ENCODE measurements at regions not wholly inside any gene's neighbourhood (a gene's known extent, or its start where the extent isn't known, plus 50 kb on each side); places are given as distances from the start of the nearest gene placed in this dataset.
"Not testable (repeated sequence)": the region's sequence is repeated elsewhere in the genome, so short reads cannot be mapped to it uniquely, and the experiment has no call there.

DNA sequence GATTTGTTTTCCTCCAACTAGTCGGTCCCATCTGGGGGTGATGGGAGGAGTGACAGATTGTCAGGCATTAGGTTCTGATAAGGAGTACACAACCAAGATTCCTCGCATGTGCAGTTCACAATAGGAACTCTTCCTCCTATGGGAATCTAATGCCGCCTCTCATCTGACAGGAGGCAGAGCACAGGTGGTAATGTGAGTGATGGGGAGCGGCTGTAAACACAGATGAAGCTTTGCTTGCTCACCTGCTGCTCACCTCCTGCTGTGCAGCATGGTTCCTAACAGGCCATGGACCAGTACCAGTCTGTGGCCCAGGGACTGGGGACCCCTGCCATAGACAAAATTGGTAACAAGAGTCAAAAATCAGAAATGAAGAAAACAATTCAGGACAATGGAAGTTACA, 173.3 kb upstream of the HMHB1 start:
- TF ChIP-seq FOXP2 (optimal IDR thresholded peaks at IDR 0.05; ENCODE audit: control extremely low read depth, extremely low read length, insufficient read depth) (no peak), POLR2AphosphoS5 (IDR thresholded peaks at IDR 0.05; ENCODE audit: borderline replicate concordance, low read depth, low read length) (no peak), EZH2 (IDR thresholded peaks at IDR 0.05) (no peak)
- Histone ChIP-seq H3K27ac (no peak overlapping the region), H3K36me3 (ENCODE audit: insufficient read depth, low read length) (no peaks in the 10 kb centered on the region), H3K9me3 (ENCODE audit: low read depth, low read length) (no peaks in the 10 kb centered on the region), H3K9ac (ENCODE audit: insufficient read length) (no peak overlapping the region), H3K4me3 (no peak overlapping the region)
- DNase-seq (ENCODE audit: low read depth, low spot score), result no peak

DNA sequence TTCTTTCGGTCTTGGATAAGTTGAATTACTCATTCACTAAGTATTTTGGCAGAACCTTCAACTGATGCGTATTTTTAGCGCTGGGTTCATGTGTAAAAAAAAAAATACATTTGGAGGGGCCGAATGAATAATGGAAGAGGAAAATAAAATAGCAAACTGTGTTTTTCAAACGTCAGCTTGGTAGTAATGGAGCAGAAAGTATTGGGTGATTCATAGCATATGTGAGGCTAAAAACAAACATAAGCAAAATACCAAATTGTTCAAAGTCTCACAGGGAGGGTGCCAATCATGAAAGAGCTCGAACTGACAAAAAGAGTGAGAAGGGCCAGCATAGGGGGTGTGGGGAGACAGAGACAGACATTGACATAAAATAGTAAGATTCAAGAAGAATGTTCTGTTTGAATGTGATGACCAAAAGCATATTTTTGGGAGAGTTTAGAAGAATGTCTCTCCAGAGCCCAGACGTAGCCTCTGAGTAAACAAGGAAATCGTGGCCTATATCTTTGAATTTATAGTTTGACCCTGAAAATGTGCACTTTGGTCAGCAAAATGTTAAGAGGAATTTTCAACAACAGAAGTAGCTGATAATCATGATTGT, 174.9 kb upstream of the HMHB1 start:
- H3K27ac ChIP-seq, result no peak overlapping the region
- no peak overlapping the region for H3K4me3 ChIP-seq
- TF ChIP-seq POLR2AphosphoS5 (IDR thresholded peaks at IDR 0.05; ENCODE audit: borderline replicate concordance, low read depth, low read length) (no peak), FOXP2 (optimal IDR thresholded peaks at IDR 0.05; ENCODE audit: control extremely low read depth, extremely low read length, insufficient read depth) (no peak), EZH2 (IDR thresholded peaks at IDR 0.05) (no peak)
- no peaks in the 10 kb centered on the region for H3K9me3 ChIP-seq (ENCODE audit: low read depth, low read length)
- no peaks in the 10 kb centered on the region for H3K36me3 ChIP-seq (ENCODE audit: insufficient read depth, low read length)
- no peak for DNase-seq (ENCODE audit: low read depth, low spot score)
- H3K9ac ChIP-seq (ENCODE audit: insufficient read length), result no peak overlapping the region

DNA sequence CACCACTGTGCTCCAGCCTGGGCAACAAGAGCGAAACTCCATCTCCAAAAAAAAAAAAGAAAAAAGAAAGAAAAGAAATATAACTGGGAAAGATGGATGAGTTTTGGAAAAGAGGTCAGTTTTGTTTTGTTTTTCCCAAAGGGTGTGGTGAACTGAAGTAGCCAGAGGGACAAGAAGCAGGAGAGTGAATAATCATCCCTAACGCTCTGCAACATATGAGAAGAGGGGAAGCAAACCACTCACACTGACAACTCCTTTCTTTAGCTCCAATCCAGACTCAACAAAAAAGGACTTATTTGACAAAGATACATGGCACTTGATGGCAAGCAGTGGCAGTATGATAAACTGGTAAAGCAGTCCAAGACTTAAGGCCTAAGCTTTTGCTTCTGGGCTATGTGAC, 176.1 kb upstream of the HMHB1 start:
- Histone ChIP-seq H3K4me3 (no peak overlapping the region), H3K9ac (ENCODE audit: insufficient read length) (no peak overlapping the region), H3K36me3 (ENCODE audit: insufficient read depth, low read length) (no peaks in the 10 kb centered on the region), H3K9me3 (ENCODE audit: low read depth, low read length) (no peaks in the 10 kb centered on the region), H3K27ac (no peak overlapping the region)
- no peak for DNase-seq (ENCODE audit: low read depth, low spot score)
- TF ChIP-seq FOXP2 (optimal IDR thresholded peaks at IDR 0.05; ENCODE audit: control extremely low read depth, extremely low read length, insufficient read depth) (no peak), POLR2AphosphoS5 (IDR thresholded peaks at IDR 0.05; ENCODE audit: borderline replicate concordance, low read depth, low read length) (no peak), EZH2 (IDR thresholded peaks at IDR 0.05) (no peak)

DNA sequence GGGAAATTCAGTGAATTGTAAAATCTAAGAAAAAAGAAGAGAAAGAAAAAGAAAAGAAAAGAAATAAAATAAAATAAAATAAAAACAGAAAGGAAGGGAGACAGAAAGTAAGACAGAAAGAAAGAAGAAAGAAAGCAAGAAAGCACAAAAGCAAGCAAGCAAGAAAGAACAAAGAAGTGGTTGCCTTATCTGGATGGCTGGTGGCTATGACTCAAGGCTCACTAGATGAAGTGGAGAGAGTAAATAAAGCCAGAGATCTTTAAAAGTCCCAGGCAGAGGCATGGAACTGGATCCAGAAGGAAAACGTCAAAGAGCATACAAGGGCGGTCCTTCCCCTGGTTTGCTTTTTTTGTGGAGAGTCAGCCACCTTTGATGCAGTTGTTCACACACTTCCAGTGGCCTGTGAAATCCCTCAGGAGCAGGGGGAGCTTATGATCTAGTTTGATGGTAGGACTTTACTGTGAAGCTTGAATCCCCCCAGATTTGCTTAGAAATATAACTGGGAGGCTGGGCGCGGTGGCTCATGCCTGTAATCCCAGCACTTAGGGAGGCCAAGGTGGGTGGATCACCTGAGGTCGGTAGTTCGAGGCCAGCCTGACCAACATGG, 176.7 kb upstream of the HMHB1 start:
- DNase-seq (ENCODE audit: low read depth, low spot score), result no peak
- no peak overlapping the region for H3K9ac ChIP-seq (ENCODE audit: insufficient read length)
- no peak overlapping the region for H3K27ac ChIP-seq
- TF ChIP-seq FOXP2 (optimal IDR thresholded peaks at IDR 0.05; ENCODE audit: control extremely low read depth, extremely low read length, insufficient read depth) (no peak), POLR2AphosphoS5 (IDR thresholded peaks at IDR 0.05; ENCODE audit: borderline replicate concordance, low read depth, low read length) (no peak), EZH2 (IDR thresholded peaks at IDR 0.05) (no peak)
- no peaks in the 10 kb centered on the region for H3K9me3 ChIP-seq (ENCODE audit: low read depth, low read length)
- H3K4me3 ChIP-seq, result no peak overlapping the region
- H3K36me3 ChIP-seq (ENCODE audit: insufficient read depth, low read length), result no peaks in the 10 kb centered on the region

DNA sequence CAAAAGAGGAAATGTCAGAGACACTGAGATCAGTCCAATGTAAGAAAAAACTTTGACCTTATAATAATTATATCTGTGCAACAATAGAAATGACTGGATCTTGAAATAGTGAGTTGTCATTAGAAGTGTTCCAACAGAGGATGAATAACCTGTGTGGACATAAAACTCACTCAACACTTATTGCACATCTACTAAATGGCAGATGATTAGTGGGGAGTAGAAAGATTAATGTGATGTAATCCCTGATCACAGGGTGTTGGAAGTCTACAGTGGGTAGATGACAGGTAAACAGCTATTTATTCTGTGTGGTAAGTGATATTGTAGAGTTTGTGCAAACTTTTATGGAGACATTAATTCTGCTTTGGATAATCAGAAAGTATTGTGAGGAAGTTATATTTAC, 177.3 kb upstream of the HMHB1 start:
- TF ChIP-seq POLR2AphosphoS5 (IDR thresholded peaks at IDR 0.05; ENCODE audit: borderline replicate concordance, low read depth, low read length), result no peak
- no peak for TF ChIP-seq FOXP2 (optimal IDR thresholded peaks at IDR 0.05; ENCODE audit: control extremely low read depth, extremely low read length, insufficient read depth)
- TF ChIP-seq EZH2 (IDR thresholded peaks at IDR 0.05), result no peak
- Histone ChIP-seq H3K9ac (ENCODE audit: insufficient read length) (no peak overlapping the region), H3K27ac (no peak overlapping the region), H3K36me3 (ENCODE audit: insufficient read depth, low read length) (no peaks in the 10 kb centered on the region), H3K4me3 (no peak overlapping the region), H3K9me3 (ENCODE audit: low read depth, low read length) (no peaks in the 10 kb centered on the region)
- DNase-seq (ENCODE audit: low read depth, low spot score), result no peak

DNA sequence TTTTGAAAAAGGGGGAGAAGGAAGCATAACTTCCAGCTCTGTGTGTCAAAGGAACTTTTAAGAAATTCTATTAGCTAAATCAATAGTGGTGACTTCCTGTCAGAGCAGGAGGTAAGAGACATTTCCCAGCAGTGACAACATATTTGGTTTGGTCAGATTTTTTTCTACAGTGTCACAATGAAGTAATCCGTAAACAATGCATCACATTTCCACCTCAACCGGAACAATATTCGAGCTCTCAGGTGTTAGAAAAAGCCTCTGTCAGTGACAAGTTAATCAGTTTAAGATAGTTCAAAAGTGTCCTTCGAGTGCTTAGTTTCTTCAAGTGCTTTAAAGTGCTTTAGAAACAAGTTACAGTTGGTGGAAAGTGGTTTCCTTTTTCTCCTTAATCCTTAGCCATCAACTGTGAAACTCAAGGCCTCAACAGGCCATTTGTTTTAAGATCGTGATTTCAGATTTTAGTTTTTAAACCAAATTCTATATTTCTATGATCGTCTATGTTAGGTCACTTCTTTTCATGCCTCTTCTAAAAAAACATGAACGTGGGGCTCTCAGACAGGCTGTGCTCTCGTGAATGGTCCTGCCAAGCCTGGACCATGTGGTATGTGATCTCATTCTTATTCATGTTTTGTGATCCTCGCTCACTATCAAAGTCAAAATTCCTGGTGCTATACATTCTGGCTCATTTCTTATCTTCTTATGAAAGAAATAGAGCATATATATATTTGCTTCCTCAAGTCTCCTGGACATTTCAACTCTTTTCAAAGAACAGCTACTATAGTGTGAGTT, 181.9 kb upstream of the HMHB1 start:
- Histone ChIP-seq H3K9me3 (ENCODE audit: low read depth, low read length) (no peaks in the 10 kb centered on the region), H3K9ac (ENCODE audit: insufficient read length) (no peak overlapping the region), H3K27ac (no peak overlapping the region), H3K36me3 (ENCODE audit: insufficient read depth, low read length) (no peaks in the 10 kb centered on the region), H3K4me3 (no peak overlapping the region)
- DNase-seq (ENCODE audit: low read depth, low spot score), result no peak
- TF ChIP-seq FOXP2 (optimal IDR thresholded peaks at IDR 0.05; ENCODE audit: control extremely low read depth, extremely low read length, insufficient read depth), result no peak
- no peak for TF ChIP-seq EZH2 (IDR thresholded peaks at IDR 0.05)
- TF ChIP-seq POLR2AphosphoS5 (IDR thresholded peaks at IDR 0.05; ENCODE audit: borderline replicate concordance, low read depth, low read length), result no peak

DNA sequence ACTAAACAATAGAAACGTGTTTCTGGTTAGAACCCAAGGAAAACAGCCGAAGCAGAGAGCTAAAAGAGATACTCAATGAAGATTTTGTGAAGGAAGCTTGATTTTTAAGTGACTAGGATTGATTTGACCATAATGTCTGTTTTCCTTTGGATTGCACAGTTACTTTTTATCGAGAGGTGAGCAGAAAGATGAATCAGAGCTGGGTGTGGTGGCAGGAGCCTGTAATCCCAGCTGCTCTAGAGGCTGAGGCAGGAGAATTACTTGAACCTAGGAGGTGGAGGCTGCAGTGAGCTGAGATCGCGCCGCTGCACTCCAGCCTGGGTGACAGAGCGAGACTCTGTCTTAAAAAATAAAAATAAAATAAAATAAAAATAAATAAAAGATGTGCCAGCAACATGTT, 186.9 kb upstream of the HMHB1 start:
- H3K9me3 ChIP-seq (ENCODE audit: low read depth, low read length); DNase-seq (ENCODE audit: low read depth, low spot score); H3K9ac ChIP-seq (ENCODE audit: insufficient read length); H3K36me3 ChIP-seq (ENCODE audit: insufficient read depth, low read length); H3K4me3 ChIP-seq; H3K27ac ChIP-seq: not testable (repeated sequence)

DNA sequence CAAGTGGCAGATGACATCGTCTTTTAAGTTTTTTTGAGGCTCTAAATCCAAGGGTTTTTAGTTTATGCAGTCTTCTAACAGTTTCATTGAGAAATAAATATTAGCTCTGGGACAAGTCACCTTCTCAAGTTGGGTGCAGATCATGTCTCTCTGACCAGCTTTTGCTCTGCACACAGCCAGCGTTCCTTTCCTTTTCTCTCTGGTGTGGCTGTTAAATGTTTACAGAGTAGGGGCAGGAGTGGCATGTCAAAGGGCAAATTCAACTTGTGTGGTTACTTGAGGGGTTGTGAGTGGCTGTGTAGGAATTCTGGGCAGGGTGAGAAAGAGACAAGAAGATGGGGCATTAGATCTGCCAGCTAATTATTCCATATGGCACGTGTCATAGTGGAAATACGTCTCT, 187.5 kb upstream of the HMHB1 start:
- Histone ChIP-seq H3K4me3 (no peak overlapping the region), H3K27ac (no peak overlapping the region), H3K36me3 (ENCODE audit: insufficient read depth, low read length) (no peaks in the 10 kb centered on the region), H3K9ac (ENCODE audit: insufficient read length) (no peak overlapping the region), H3K9me3 (ENCODE audit: low read depth, low read length) (no peaks in the 10 kb centered on the region)
- no peak for DNase-seq (ENCODE audit: low read depth, low spot score)
- no peak for TF ChIP-seq FOXP2 (optimal IDR thresholded peaks at IDR 0.05; ENCODE audit: control extremely low read depth, extremely low read length, insufficient read depth)
- no peak for TF ChIP-seq EZH2 (IDR thresholded peaks at IDR 0.05)
- TF ChIP-seq POLR2AphosphoS5 (IDR thresholded peaks at IDR 0.05; ENCODE audit: borderline replicate concordance, low read depth, low read length), result no peak

All from SK-N-MC (cell line).